ENCODE measurements at regions not wholly inside any gene's neighbourhood (a gene's known extent, or its start where the extent isn't known, plus 50 kb on each side); places are given as distances from the start of the nearest gene placed in this dataset.
"Not testable (repeated sequence)": the region's sequence is repeated elsewhere in the genome, so short reads cannot be mapped to it uniquely, and the experiment has no call there.

GRCh38 chr3:82739390-82739789 lies 977.9 kb upstream of the GBE1 start:
- DNase-seq = no peak

DNA sequence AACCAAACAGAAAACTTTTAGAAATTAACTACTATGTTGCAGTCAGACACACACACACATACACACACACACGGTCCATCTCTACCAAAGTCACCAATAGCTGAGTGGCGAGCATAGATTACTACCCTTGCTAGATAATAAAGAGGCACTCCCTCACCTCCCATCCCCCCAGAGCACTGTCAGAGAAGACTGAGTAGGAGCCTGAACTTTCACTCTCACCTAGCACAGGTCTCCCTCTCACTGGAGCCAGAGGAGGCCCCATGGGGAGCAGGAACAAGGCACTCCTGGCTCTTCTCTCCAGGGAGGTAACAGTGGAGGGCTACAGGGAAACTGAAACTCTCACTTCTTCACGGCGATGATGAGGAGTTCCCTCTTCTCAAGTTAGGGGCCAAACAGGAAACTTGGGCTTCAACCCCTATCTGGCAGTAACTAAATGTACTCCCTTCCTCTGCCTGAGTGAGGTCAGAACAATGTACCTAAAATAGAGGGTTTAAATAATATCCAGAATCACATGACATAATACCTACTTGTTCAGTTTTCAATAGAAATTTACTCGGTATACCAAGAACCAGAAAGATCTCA lies 975.3 kb upstream of the GBE1 start:
- no peak for DNase-seq

DNA sequence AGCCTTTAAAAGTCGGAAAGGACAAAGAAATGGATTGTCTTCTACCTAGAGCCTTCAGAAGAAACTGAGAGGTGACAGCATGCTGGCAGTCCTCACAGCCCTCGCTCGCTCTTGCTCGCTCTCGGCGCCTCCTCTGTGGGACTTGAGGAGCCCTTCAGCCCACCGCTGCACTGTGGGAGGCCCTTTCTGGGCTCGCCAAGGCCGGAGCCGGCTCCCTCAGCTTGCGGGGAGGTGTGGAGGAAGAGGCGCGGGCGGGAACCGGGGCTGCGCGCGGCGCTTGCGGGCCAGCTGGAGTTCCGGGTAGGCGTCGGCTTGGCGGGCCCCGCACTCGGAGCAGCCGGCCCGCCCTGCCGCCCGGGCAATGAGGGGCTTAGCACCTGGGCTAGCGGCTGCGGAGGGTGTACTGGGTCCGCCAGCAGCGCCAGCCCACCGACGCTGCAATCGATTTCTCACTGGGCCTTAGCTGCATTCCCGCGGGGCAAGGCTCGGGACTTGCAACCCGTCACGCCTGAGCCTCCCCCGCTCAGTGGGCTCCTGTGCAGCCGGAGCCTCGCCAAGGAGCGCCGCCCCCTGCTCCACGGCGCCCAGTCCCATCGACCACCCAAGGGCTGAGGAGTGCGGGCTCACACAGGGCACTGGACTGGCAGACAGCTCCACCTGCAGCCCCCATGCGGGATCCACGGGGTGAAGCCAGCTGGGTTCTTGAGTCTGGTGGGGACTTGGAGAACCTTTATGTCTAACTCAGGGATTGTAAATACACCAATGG lies 953.8 kb upstream of the GBE1 start:
- no peak for DNase-seq

GRCh38 chr3:82707035-82707434 lies 945.6 kb upstream of the GBE1 start:
- DNase-seq = no peak

GRCh38 chr3:82685761-82686160 lies 924.3 kb upstream of the GBE1 start:
- DNase-seq = no peak

GRCh38 chr3:82676356-82677026 lies 915.0 kb upstream of the GBE1 start:
- no peak for DNase-seq

GRCh38 chr3:82672966-82673365 lies 911.5 kb upstream of the GBE1 start:
- DNase-seq = no peak

DNA sequence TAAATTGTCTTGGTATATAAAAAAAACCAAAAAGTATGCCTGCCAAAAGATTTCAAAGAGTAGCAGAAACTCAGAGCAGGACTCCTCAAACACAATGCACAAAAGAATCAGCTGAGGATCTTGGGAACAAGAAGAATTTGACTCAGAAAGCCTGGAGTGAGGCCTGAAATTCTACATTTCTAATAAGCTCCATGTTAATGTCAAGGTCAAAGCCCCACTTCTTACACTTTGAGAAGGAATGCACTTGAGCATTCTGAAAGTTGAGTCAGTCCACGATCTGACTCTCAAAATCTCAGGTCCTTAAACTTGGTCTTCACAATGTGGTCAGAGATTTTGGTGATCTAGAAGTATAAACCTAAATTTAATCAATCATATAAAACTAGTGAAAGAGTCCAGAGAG lies 910.0 kb upstream of the GBE1 start:
- DNase-seq = no peak

- DNase-seq = no peak
Measured at GRCh38 chr3:82654708-82655107, 893.3 kb upstream of the GBE1 start.

- no peak for DNase-seq
Measured at GRCh38 chr3:82643948-82644347, 882.5 kb upstream of the GBE1 start.

GRCh38 chr3:82641701-82642100 lies 880.3 kb upstream of the GBE1 start:
- DNase-seq = no peak

- DNase-seq = no peak
Measured at GRCh38 chr3:82640254-82640653, 878.8 kb upstream of the GBE1 start.

DNA sequence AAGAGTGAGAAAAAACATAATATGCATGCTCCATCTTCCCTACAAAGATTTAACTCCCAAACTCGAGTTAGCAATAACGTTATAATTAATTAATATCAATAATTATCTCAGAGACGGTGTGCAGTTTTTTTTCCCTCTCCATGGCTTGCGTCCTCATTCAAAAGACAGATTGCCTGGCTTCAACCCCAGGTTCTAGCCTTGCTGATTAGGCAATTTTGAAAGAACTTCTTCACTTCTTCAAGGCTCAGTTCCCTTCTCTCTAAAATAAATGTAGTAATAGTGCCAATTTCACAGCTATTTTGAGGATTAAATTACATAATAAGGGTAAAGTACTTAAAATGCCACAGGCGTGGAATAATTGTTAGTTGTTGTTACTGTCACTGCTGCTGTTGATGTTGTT lies 876.1 kb upstream of the GBE1 start:
- DNase-seq = no peak

GRCh38 chr3:82636177-82636576 lies 874.7 kb upstream of the GBE1 start:
- DNase-seq = no peak

DNA sequence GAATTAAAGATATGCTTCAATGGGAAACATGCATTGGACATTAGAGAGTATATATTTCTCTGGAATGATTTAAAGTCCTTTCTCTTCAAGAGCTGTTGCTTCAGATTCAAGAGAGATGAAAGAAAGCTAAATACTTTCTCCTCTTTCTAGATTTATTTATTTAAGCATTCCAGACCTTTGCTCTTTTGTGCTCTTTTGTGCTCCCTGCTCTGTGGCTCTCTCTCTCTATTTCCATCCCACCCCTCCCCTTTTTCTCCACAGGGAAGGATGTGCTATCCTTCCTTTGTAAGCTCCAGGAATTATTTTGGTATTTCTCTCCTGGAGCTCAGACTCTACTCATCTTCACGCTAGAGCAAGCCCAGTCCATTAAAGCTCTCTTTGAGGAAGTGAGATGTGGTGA lies 871.9 kb upstream of the GBE1 start:
- DNase-seq = no peak

DNA sequence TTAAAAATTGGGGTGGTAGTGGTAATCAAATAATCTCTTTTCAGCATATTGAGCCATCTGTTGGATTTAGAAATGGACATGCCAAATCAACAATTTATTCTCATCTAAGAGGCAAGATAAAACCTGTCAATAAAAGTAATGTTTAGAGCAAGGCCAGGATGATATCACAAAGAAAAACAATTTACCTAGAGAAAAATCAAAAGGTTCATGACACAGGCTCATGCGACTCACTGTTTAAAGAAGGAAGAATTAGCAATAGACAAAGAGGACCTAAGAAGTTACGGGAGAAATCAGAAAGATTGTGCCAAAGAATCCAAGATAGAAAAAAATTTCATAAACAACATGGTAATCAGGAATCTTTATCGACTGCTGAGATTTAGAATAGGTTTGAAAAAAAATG lies 868.5 kb upstream of the GBE1 start:
- DNase-seq = no peak

GRCh38 chr3:82628385-82629014 lies 867.1 kb upstream of the GBE1 start:
- no peak for DNase-seq

DNA sequence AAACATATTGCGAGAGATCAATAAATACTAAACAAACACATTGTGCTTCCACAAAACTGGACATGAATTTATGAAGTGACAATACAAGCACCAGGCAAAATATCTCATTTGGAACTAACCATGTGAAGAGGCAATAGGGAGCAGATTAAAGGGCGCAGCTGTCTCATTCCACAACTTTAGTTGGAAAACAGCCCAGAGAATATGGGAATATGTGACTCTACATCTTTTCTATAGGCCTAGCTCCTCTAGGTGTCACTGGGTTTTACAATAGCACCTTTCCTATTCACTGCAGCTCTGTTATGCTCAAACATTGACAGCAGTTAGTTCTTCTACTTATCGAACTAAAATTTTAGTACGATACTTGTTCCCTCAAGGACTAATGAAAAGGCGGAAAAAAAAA lies 866.3 kb upstream of the GBE1 start:
- no peak for DNase-seq

DNA sequence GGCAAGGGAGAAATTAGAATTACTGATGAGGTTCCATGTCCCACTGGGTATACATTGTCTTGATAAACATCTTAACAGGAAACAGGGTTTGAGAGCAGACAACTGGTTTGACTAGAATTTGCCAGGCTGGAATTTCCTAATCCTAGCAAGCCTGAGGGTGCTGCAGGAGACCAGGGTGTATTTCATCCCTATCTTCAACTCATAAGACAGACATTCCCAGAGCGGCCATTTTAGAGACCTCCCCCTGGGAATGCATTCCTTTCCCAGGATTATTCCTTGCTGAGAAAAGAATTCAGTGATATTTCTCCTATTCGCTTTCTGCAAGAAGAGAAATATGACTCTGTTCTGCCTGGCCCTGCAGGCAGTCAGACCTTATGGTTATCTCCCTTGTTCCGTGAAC lies 859.3 kb upstream of the GBE1 start:
- DNase-seq = not testable (repeated sequence)

DNA sequence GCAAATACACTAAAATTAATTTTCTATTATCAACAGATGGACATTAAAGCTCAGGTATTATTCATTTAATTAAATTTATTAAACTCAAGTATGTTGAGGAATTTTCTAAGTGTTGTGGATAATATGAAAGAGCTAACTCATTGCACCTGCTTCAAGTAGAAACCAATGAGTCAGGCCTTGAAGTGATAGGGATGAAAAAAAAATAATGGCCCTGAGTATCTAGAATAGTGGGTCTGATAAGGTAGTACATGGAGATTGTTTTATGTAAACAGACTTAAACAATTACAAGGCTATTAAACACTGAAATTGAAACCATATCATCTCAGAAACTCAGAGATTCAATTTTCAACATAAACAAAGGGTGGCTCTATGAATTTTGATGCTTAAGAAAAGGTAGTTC lies 857.1 kb upstream of the GBE1 start:
- no peak for DNase-seq

- DNase-seq = no peak
Measured at GRCh38 chr3:82610236-82610635, 848.8 kb upstream of the GBE1 start.

DNA sequence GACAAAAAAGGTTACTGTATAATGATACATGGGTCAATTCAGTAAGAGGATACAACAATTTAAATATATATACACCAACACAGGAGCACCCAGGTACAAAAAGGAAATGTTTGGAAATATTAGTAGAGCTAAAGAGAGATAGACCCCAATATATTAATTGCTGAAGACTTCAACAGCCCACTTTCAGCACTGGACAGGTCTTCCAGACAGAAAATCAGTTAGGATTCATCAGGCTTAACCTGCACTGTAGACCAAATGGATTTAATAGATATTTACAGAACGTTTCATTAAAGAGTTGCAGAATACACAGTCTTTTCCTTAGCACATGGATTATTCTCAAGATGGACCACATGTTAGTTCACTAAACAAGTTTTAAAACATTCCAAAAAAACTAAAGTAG lies 845.9 kb upstream of the GBE1 start:
- no peak for DNase-seq

DNA sequence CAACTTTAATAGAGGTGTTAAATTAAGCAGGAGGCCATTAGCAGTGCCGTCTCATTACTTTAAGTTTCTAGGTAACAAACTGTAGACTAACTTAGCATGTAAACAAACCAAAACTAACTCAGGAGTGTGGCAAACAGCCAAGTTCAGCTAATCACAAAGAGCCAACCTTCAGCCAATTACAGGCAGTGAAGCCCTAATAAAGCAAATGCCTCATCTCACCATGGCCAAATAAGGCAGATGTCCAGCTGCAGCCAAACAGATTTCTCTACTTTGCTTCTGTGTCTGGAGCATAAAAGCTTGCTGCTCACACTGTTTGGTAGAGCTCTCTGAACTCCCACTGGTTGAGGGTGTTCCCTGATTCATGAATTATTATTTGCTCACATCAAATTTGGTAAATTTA lies 835.4 kb upstream of the GBE1 start:
- no peak for DNase-seq

GRCh38 chr3:82595530-82595929 lies 834.1 kb upstream of the GBE1 start:
- no peak for DNase-seq

All from NCI-H524 treated with DMSO at 0.1 percent for 48 hours (cell line).